HCT116 (cell line): ENCODE measurements at regions not wholly inside any gene's neighbourhood (a gene's known extent, or its start where the extent isn't known, plus 50 kb on each side); places are given as distances from the start of the nearest gene placed in this dataset.

Source experiments
- ATF3 ChIP-seq: IDR thresholded peaks from 2 replicates; pipeline ENCODE4 v1.6.1; 2012
- CEBPB ChIP-seq: IDR thresholded peaks from 2 replicates; pipeline ENCODE4 v1.6.1; 2012; ENCODE audit warnings: low read depth
- CTCF ChIP-seq, 3 experiments: fragments of 200-600 bp in 1 of 3; sonication (generic) in 1 of 3; IDR thresholded peaks in 2 of 3; conservative IDR thresholded peaks in 1 of 3; 2 replicates each; pipeline ENCODE4 v1.5.1; 2012 to 2017; ENCODE audit warnings: low read depth in 2 of 3, low read length in 2 of 3, antibody characterized with exemption in 1 of 3, borderline replicate concordance in 1 of 3, control low read depth in 1 of 3, mild to moderate bottlenecking in 1 of 3, mixed read lengths in 1 of 3, mixed run types in 1 of 3, moderate library complexity in 1 of 3; ENCODE audit not compliant: insufficient read depth in 1 of 3
- EGR1 ChIP-seq: IDR thresholded peaks from 2 replicates; pipeline ENCODE4 v1.6.1; 2012; ENCODE audit warnings: low read depth
- ELF1 ChIP-seq: IDR thresholded peaks from 2 replicates; pipeline ENCODE4 v1.6.1; 2012; ENCODE audit warnings: low read depth, borderline replicate concordance
- EZH2 ChIP-seq: fragments of 200-600 bp; sonication (generic); IDR thresholded peaks from 2 replicates; pipeline ENCODE4 v1.6.1; 2017; ENCODE audit warnings: antibody characterized with exemption, mixed run types
- MAX ChIP-seq: IDR thresholded peaks from 2 replicates; pipeline ENCODE4 v1.6.1; 2012
- POLR2A ChIP-seq: IDR thresholded peaks from 2 replicates; pipeline ENCODE4 v1.7.0; 2011; ENCODE audit warnings: borderline replicate concordance; ENCODE audit not compliant: insufficient read depth, insufficient read length; ENCODE audit errors: extremely low read depth
- RAD21 ChIP-seq: IDR thresholded peaks from 2 replicates; pipeline ENCODE4 v1.6.1; 2012; ENCODE audit warnings: low read depth, mild to moderate bottlenecking
- REST ChIP-seq: IDR thresholded peaks from 2 replicates; pipeline ENCODE4 v1.6.1; 2012; ENCODE audit warnings: low read depth
- SP1 ChIP-seq: IDR thresholded peaks from 2 replicates; pipeline ENCODE4 v1.6.1; 2012; ENCODE audit warnings: low read depth
- ZNF274 ChIP-seq: fragments of 200-500 bp; sonication (Bioruptor generic); IDR thresholded peaks from 2 replicates; pipeline ENCODE4 v1.6.1; 2014; ENCODE audit warnings: mild to moderate bottlenecking, low read depth, low read length, inconsistent platforms

GRCh38 chr9:81827616-81828296, 100.5 kb upstream of the SPATA31D4 start:
- TF ChIP-seq POLR2A (no peak), REST (no peak), CTCF (IDR thresholded peaks at IDR 0.05 in 2 of 3, conservative IDR thresholded peaks at IDR 0.05 in 1 of 3; ENCODE audit: borderline replicate concordance in 1 of 3, insufficient read depth in 1 of 3, low read depth in 2 of 3, low read length in 2 of 3) (no peak), CEBPB (no peak), ATF3 (no peak), EZH2 (no peak), ZNF274 (no peak), EGR1 (no peak), ELF1 (no peak), RAD21 (no peak), SP1 (no peak), MAX (no peak)
